22Rv1 (cell line): ENCODE measurements at regions not wholly inside any gene's neighbourhood (a gene's known extent, or its start where the extent isn't known, plus 50 kb on each side); places are given as distances from the start of the nearest gene placed in this dataset.
"Not testable (repeated sequence)": the region's sequence is repeated elsewhere in the genome, so short reads cannot be mapped to it uniquely, and the experiment has no call there.

Experiments
- ZFX ChIP-seq: fragments of 450-650 bp; IDR thresholded peaks from 2 replicates; pipeline ENCODE4 v1.6.1; 2017; ENCODE audit warnings: antibody characterized with exemption, borderline replicate concordance
- TF ChIP-seq, protein P1 (sequence below): fragments of 450-650 bp; IDR thresholded peaks from 2 replicates; pipeline ENCODE4 v1.5.1; 2017; ENCODE audit warnings: mild to moderate bottlenecking

DNA sequence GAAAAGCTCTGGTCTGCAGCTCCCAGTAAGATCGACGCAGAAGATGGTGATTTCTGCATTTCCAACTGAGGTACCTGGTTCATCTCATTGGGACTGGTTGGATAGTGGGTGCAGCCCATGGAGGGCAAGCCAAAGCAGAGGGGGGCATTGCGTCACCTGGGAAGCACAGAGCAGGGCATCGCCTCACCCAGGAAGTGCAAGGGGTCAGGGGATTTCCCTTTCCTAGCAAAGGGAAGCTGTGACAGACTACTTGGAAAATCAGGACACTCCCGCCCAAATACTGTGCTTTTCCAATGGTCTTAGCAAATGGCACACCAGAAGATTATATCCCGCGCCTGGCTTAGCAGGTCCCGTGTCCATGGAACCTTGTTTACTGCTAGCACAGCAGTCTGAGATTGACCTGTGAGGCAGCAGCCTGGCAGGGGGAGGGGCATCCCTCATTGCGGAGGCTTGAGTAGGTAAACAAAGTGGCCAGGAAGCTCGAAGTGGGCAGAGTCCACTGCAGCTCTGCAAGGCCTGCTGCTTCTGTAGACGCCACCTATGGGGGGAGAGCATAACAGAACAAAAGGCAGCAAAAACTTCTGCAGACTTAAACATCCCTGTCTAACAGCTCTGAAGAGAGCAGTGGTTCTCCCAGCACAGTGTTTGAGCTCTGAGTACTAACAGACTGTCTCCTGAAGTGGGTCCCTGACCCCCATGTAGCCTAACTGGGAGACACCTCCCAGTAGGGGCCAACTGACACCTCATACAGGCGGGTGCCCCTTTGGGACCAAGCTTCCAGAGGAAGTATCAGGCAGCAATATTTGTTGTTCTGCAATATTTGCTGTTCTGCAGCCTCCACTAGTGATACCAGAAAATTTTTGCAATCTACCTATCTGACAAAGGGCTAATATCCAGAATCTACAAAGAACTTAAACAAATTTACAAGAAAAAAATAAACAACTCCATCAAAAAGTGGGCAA lies 871.7 kb downstream of the IGSF11 start:
- TF ChIP-seq, protein P1, sequence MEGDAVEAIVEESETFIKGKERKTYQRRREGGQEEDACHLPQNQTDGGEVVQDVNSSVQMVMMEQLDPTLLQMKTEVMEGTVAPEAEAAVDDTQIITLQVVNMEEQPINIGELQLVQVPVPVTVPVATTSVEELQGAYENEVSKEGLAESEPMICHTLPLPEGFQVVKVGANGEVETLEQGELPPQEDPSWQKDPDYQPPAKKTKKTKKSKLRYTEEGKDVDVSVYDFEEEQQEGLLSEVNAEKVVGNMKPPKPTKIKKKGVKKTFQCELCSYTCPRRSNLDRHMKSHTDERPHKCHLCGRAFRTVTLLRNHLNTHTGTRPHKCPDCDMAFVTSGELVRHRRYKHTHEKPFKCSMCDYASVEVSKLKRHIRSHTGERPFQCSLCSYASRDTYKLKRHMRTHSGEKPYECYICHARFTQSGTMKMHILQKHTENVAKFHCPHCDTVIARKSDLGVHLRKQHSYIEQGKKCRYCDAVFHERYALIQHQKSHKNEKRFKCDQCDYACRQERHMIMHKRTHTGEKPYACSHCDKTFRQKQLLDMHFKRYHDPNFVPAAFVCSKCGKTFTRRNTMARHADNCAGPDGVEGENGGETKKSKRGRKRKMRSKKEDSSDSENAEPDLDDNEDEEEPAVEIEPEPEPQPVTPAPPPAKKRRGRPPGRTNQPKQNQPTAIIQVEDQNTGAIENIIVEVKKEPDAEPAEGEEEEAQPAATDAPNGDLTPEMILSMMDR, result not testable (repeated sequence)
- TF ChIP-seq ZFX, result not testable (repeated sequence)
